Medulla oblongata (tissue), 1 donor: ENCODE measurements at regions not wholly inside any gene's neighbourhood (a gene's known extent, or its start where the extent isn't known, plus 50 kb on each side); places are given as distances from the start of the nearest gene placed in this dataset.
"Not testable (repeated sequence)": the region's sequence is repeated elsewhere in the genome, so short reads cannot be mapped to it uniquely, and the experiment has no call there.

ENCODE experiments used
- DNase-seq: peaks from one replicate; pipeline ENCODE4 v3.0.0-alpha.2; 2015; ENCODE audit errors: extremely low spot score

DNA sequence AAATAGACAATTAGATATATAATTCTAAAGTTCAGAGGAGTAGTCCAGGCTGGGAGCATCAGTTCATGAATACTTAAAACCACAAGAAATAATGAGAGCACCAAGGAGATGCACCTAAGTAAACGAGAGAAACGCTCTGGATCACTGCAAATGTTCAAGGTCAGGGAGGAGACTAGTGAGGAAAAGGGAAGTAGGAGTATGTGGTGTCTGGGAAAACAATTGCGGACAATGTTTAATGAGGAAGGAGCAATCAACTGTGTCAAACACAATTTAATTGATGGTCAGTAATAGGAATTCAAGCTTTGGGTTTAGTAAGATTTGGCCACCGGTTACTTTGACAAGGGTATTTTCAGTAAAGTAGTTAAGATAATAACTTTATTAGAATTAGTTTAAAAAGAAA is 652.2 kb downstream of the DACH1 start:
- no peak for DNase-seq

DNA sequence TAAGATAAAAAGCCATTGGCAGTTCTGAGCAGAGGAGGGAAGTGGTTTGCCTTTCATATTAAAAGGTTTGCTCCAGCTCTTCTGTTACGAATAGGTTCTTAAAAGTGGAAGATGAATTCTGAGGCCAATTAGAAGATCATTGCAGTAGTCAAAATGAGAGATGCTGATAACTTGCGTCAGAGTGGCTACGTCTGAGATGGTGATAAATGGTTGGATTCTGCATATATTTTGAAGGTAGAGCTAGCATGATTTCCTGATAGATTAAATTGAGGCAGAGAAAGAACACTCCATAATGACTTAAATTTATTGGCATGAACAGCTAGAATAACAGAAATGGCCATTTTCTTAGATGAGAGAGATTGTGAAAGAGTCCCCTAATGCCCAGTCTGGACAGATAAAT is 652.6 kb downstream of the DACH1 start:
- no peak for DNase-seq

DNA sequence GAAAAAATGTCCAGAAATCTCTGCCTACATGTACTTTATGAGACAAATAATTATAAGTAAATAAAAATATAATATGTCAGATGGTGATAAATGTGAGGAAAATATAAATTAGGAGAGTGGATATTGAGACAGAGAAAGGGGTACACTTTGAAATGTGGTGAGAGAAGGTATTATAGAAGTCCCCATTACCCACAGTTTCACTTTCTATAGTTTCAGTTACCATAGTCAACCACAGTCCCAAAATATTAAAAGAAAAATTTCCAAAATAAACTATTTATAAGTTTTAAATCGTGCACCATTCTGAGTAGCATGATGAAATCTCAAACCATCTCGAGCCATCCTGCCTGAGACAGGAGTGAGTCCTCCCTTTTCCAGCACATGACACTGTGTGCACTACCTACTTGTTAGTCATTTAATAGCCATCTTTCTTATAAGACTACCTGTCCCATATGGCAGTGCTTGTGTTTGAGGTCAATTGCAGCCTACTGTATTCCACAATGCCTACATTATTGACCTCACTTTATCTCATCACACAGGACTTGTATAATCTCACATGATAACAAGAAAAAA is 653.7 kb downstream of the DACH1 start:
- no peak for DNase-seq

DNA sequence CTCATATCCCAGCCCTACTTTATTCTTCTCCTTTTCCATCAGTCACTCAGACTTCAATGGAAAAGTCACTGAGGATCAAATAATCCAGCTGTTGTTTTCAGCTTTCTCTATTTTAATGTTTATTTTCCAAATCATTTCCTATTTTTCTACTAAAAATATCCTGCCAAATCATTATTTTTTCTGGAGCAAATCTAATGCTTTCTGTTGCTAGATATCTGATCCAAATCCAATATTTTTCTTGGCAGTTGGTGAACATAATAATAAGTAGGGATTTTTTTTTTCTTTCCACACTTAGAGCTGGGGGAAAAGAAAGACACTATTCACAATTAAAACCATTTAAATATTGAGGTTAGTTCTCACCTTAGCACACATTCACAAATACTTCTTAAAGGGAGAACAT is 656.1 kb downstream of the DACH1 start:
- DNase-seq: peak; percentile 5

DNA sequence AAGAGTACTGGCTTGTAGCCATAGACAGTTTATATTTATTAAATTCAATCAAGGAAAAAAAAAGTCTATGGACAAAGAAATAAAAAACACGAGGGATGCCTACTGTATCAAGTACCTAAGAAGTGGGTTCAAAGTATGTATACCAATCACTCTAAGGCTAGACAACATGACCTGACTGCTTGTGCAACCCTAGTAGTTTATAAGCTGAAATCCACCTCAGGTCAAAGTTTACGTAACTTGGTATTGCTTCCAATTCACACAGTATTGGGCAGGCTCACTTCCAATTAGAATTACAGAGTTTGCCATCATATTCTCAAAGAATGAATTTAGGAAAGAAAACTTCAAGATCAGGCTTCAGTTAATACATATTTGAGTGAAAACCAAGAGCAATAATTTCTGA is 657.8 kb downstream of the DACH1 start:
- DNase-seq: no peak

DNA sequence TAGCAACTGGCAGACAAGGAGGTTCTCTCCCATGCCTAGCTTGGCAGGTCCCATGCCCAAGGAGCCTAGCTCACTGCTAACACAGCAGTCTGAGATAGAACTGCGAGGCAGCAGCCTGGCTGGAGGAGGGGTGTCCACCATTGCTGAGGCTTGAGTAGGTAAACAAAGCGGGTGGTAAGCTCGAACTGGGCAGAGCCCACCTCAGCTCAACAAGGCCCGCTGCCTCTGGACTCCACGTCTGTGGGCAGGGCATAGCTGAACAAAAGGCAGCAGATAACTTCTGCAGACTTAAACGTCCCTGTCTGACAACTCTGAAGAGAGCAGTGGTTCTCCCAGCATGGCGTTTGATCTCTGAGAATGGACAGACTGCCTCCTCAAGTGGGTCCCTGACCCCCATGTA is 682.4 kb downstream of the DACH1 start:
- DNase-seq: not testable (repeated sequence)

DNA sequence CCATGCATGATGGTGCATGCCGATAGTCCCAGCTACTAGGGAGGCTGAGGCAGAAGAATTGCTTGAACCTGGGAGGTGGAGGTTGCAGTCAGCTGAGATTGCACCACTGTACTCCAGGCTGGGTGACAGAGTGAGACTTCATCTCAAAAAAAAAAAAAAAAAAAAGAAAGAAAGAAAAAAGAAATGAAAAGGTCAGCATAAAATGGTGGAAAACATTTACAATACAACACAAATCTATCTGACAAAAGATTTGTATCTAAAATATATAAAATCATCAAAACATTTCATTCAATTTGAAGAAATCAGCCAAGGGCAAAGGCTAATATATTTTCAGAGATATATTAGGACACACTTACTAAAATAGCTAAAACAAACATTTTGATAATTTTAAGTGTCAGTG is 683.7 kb downstream of the DACH1 start:
- DNase-seq: not testable (repeated sequence)

DNA sequence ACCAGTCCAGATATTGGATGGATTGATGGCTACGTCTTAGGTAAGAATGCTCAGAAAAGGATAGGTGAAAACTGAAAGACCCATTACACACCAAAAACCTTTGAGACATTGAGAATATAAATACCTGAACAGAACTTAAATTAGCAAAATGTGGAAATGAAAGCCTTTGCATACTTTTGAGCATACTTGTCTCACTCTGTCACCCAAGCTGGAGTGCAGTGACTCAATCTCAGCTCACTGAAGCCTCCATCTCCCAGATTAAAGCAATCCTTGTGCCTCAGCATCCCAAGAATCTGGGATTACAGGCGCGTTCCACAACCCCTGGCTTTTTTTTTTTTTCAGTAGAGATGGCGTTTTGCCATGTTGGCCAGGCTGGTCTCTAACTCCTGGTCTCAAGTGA is 695.3 kb downstream of the DACH1 start:
- no peak for DNase-seq

DNA sequence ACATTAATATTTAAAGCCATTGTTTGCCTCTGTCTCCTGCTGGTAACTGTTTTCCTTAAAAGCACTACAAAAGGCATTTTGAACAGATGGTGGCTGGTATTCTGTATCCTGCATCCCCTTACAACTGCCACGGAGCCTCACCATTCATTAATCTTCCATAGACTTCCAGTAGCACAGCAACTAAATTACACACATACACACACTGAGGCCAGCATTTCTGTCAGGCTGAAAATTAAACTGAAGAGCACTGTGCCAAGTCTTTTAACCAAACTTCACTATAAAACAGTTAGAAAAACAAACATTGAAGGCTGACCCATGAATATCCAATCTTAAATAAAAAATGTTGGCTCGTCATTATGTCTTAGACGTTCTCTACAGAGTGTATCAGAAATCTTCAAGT is 697.8 kb downstream of the DACH1 start:
- no peak for DNase-seq

DNA sequence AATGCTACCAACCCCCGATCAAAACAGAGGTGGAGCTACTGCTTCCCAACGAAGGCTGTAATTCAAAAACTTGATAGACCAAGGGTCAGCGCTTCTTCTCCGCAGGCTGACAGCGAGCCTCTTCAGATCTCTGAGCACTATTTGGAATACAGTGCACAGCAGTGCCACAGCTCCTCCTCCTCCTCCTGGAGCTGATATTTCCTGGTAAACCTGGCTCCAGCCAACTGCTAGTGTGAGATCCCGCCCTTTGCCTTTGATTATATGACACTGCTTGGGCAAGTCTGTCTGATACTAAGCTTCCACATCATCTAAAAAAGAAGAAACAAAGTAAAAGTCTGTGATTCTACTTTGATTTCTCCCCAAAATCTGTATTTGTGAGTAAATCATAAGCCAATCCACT is 710.5 kb downstream of the DACH1 start:
- DNase-seq: no peak

DNA sequence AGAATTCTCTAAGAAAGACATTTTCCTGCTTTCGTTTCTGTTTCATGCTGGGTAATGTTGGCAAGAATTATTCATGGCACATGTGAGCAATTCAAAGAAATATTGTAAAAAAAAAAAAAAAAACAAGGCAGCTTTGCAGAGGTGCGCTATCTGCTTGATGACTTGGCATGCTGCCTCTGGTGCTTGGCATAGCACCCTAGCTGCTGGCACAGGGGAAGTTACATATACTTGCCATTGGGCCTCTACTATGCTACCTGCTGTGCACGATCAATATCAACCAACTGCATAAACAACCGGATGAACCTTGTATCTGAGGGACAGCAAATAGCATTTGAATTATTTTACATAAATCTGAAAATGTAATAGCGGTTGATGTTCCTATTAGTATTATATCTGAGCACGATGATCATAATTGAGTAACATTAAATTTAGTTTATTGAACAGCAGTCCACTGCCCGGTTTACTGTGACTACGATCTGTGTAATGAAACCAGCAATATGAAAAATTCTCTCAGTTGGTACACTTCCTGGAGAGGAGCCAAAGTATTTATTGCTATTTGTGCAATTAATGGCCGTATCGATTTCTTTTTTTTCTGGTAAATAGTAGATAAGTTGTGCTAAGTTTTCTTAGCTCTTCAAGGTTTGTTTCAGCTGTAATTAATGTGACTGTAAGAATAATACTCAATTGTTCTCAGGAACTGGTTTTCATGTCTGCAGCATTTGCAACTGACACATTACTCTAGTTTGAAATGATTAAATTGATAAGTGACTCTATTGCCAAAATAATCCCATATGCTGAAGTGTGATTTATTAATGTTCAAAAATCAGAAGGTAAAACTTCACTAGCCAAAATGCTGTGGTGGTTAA is 717.3 kb downstream of the DACH1 start:
- DNase-seq: no peak

DNA sequence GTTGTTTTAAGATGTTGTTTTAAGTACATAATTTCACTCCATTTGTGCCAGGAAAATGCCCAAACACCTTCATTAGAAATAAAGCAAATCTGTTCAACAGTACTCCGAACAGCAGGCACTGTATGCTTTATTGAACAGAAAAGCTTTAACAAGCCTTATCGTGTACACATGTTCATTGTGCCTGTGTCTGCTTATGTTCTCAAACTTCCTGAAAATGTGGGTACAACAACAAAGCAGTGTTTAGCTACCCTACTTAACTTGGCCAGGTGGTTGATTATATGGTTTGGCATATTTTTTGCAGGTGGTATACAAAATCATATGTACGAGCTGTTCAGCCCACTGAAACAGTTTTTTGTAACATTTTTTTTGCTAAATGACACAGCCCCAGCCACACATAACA is 718.0 kb downstream of the DACH1 start:
- no peak for DNase-seq

DNA sequence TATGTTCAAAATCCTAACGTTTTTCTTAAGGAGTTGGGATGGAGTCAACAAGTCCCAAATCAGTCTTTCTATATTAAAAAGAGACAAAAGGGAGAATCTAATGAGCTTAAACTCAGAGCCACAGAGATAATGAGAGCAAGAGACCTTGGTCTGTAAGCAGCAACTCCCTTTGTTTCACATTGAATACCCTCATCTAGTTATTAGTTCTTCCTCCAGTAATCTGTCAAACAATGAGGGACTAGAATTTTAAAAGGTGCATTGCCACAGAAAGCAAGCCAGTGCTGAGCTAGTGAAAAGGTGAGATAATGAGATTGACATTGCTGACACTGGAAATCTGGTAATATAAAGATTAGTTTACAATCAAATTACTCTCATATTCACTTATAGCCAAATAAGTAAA is 718.6 kb downstream of the DACH1 start:
- DNase-seq: no peak

DNA sequence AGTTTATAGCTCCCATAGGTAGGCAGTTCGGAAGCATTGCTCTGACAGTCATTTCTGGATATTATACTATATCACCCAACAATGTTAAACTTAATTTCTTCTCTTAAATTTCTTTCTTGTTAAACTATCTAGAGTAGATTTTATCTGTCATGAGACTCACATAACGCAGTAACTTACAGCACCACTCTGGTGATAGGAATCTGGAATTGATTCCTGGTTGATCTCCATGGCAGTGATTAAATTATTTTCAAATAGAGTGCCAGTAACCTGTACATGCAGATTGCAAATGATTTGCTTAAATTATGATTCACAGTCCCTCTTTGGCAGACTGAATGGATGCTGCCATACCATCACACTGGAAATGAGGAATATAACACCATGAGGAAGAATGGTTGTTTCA is 722.1 kb downstream of the DACH1 start:
- DNase-seq: no peak

DNA sequence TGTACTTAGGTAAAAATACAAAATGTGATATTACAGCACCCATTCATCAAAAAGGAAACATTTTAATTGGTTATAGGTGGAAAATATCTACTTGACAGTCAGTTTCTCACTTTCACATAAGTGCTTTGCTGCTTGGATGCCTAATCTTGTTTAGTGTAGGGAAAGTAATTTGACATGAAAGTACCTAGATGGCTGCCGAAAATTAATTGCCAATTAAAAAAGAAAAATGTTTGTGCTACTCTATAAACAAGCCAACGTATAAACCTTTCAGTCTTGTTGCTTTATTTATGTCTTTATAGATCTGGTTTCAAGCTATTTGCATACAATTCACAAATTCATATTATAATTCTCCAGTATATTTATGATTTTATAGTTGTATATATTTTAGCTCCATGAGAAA is 729.9 kb downstream of the DACH1 start:
- no peak for DNase-seq

DNA sequence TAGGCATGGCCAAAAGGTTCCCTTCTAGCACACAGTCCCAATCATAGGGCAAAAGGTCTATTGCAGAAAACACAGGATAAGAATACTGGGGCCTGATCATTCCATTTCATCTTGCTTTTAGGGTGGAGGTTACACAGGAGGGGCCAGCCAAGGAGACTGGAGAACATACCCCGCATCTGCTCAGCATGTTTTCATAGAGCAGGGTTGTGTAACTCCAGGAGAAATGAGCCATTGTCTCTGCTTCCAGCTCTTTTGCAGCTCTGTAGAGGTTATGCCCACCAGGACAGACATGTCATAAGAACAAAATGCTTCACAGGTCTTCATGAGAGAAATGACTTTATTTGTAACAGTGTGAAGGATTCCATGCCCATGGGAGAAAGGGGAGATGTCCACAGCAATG is 742.8 kb downstream of the DACH1 start:
- DNase-seq: no peak

DNA sequence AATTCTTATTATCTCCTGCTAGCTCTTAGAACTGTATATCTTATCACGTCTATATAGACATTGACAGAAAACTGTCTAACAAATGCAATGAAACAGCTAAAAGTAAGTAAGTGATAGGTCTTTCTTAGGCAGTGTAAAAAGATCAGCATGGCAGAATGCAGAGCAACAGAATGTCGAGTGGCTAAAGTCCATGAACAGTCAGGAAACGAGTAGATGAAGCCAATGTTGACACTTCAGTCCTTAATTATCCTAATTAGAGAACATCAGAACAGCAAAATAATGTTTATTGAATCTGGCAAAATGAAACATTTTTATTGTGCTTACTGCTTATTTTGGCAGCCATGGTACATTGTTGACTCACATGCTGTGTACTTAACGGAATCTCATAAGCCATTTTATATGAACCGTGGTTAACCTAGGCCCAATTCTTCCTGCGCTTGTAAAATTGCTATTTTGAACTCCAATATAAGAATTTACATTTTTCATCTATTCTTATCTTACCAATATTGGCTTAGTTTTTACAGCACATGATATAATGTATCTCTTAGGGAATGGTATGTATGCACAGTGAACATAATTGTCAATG is 748.1 kb downstream of the DACH1 start:
- DNase-seq: no peak

DNA sequence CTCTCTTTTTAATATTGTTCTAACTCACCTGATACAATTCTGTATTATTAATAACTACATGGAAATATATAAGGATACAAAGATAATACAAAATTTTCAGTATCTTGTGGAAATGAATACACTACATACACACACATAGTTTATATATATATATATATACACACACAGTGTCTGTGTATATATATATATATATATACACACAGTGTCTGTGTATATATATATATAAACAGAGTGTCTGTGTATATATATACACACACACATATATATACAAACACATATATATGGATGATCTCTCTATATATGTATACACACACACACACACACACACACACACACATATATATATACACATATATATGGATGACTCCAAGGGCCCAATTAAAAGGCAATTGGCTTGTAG is 749.1 kb downstream of the DACH1 start:
- DNase-seq: no peak

DNA sequence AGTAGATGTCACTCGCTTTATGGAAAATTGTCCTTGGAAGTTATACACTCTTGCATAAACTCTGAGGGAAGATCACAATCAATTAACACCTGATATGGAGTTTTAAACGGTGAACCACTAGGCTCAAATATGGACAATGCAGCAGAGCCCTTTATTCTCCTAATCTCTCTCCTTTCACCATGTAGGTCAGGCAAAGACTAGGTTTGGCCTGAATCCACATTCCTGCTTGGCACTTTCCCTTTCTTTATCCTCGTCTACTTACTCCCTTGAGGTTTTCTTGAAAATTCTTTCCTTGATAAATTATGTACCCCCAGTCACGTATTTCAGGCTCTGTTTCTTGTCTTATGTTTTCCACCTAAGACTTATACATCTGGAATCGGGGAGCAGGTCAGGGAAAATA is 751.7 kb downstream of the DACH1 start:
- DNase-seq: no peak

DNA sequence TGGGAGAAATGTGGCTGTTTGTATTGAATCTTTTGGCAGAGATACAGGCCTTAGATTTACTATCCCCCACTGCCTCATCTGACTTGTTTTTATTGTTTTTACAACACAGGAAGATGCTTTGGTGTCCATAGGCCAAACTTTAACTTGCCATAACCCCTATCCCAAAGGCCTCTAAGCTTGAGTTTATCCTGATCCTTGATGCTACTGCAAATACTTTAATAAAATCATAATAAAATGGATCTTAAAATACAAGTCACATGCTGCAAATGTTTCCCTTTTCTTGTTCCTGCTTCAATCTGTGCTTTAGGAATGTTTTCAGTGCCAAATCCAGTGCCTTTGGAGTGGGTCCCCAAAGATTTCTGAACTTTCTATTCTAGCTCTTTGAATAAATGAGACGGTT is 770.6 kb downstream of the DACH1 start:
- DNase-seq: peak; percentile 4

DNA sequence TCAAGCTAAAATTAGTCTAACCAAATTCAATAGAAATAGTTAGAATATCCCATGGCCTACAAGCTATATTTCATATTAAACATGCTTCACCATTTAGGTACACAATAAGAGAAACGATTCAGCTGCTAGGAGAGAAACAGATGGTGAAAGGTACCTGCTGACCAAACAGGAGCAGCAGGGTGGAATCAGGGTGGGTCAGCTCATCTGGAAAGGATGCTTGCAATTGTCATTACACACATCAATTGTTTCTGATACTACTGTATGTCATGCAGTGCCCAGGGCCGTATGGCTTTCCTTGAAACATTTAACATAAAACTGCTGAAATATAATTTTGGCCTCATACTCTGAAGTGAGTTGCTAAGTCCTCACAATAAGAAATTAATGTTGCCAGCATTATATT is 776.0 kb downstream of the DACH1 start:
- no peak for DNase-seq

DNA sequence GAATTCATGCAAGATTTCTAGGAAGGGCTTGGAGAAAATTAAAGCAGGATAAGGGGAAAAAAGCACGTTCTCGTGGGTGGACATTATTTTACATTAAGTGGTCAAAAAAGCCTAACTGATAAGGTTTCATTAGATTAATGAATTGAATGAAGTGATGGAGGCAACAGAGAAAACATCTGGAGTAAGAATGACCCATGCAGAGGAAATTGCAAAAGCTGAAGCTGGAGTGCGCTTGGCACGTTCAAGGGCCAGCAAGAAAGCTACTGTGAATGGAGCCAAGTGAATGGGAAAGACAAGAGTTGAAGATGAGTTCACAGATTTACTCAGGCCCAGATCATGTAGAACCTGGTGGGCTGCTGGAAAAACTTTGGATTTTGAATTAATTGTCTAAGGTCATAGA is 777.9 kb downstream of the DACH1 start:
- DNase-seq: no peak

DNA sequence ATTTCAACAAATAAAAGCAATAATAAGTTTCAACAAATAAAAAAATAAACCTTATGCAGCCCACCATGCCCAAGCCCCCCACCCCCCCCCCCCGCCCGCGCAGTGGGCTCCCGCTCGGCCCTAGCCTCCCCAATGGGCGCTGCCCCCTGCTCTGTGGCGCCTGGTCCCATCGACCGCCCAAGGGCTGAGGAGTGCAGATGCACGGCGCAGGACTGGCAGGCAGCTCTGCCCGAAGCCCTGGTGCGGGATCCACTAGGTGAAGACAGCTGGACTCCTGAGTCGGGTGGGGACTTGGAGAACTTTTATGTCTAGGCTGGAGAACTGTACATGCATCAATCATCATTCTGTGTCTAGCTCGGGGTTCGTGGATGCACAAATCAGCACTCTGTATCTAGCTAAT is 779.6 kb downstream of the DACH1 start:
- no peak for DNase-seq
